HG03575 (cell line): ENCODE measurements at regions not wholly inside any gene's neighbourhood (a gene's known extent, or its start where the extent isn't known, plus 50 kb on each side); places are given as distances from the start of the nearest gene placed in this dataset.
"Not testable (repeated sequence)": the region's sequence is repeated elsewhere in the genome, so short reads cannot be mapped to it uniquely, and the experiment has no call there.

ENCODE experiments used
- ATAC-seq: cut with Tn5 transposase; IDR thresholded peaks from one replicate; pipeline ENCODE4 v1.9.1; 2021; ENCODE audit not compliant: unreplicated experiment, insufficient number of reproducible peaks, low FRiP score; ENCODE audit errors: extremely low read depth

GRCh38 chr4:28233724-28234123 lies 1373.1 kb downstream of the STIM2 start:
- ATAC-seq: no peak

DNA sequence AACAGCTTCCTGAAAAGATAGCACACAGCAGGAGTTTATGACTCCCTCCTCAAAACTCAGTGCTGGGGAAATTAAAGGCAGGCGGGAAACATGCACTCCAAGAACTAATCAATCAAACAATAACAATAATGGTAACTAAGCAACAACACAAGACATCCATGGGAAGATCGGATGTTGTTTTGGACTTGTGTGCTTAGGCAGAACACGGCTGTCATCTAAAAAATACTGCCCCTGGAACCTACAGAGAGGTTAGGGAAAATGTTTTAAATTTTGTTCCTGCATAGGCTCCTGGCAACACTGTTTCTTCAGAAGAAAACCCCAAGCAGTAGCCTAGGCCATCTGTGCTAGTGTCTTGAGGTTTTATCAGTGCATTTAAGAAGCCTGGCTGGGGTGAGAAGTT lies 1378.2 kb downstream of the STIM2 start:
- no peak for ATAC-seq

DNA sequence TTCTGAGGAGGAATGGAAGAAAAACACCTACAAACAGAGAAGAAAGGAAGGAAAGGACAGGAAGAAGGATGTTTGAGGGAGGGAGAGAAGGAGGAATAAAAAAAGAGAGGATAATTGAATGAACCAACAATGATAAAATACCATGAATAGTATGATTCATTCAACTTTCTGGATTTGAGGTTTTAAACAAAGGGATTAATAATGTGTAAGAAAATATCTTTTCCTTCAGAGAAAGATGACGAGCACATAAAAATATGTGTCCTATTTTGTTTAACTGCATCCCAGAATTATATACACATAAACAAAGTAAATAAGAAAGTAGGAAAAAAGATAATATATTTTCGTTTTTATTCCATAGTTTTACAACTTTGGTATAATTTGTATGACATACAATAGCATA lies 1380.4 kb downstream of the STIM2 start:
- no peak for ATAC-seq

- no peak for ATAC-seq
Measured at GRCh38 chr4:28247805-28248204, 1387.2 kb downstream of the STIM2 start.

GRCh38 chr4:28248269-28248668 lies 1387.6 kb downstream of the STIM2 start:
- no peak for ATAC-seq

DNA sequence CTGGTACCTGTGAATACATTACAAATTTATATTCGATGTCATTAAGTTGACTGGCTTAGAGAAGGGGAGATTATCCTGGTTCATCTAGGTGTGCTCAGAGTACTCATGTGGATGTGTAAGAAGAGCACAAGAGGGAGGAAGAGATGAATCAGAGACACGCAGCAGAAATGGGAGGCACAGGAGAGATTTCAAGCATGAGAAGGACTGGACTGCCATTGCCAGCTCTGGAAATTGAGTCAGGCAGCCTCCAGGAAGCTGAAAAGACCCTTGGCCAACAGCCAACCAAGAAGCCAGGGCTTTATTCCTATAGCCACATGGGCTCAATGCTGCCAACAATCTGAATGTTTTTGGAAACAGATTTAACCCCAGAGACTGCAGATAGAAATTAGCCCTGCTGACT lies 1390.0 kb downstream of the STIM2 start:
- no peak for ATAC-seq

- no peak for ATAC-seq
Measured at GRCh38 chr4:28251831-28252230, 1391.2 kb downstream of the STIM2 start.

GRCh38 chr4:28254003-28254402 lies 1393.4 kb downstream of the STIM2 start:
- ATAC-seq: no peak

- ATAC-seq: no peak
Measured at GRCh38 chr4:28256295-28256694, 1395.7 kb downstream of the STIM2 start.

DNA sequence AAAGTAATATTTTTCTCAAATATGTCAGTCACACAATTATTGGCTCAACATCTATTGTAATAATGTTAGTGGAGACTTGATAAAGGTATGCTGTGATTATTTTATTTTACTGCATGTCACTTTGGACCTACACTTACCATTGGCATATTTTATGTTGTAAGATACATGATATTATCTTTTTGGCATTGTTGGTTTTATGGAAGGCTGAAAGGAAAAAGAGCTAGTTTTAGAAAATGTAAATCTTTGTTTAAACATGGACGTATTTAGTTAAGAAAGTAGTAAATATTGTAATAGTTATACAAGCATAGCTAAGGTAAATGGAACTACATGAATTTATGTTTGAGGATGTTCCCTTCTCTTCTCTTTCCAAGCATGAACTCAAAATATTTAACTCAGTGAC lies 1399.3 kb downstream of the STIM2 start:
- ATAC-seq: no peak

GRCh38 chr4:28267166-28267565 lies 1406.5 kb downstream of the STIM2 start:
- ATAC-seq: no peak

DNA sequence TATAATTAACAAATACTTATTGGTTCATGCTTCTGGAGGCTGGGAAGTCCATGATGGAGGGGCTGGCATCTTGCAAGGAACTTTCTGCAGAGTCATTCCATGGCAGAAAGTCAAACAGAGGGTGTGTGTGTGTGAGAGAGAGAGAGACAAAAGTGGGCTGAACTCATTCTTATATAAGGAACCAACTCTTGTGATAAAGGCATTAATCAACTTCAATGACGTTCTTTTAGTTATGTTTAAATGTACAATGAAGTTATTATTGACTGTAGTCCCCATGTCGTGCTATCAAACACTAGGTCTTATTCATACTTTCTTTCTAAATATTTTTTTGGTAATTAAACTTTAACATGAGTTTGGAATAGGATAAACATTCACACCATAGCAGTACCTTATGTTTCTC lies 1408.8 kb downstream of the STIM2 start:
- no peak for ATAC-seq

DNA sequence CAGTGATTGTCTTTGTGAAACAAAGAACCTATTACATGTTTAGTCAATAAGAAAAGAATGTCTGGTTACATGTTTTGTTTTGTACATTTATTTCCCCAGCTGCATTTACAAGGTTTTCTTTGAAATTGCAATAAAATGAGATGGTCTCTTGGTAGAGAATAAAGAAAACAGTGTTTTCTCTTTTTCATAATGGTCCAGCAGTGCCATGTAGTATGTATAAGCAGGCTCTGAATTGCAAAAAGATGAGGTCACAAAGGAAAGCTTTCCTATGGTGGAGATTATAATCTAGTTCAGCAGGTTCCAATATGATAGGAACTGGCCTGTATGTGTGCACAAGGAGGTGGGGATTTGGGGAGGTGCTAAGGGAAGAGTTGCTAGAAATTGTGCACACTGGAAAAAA lies 1417.3 kb downstream of the STIM2 start:
- ATAC-seq: no peak

DNA sequence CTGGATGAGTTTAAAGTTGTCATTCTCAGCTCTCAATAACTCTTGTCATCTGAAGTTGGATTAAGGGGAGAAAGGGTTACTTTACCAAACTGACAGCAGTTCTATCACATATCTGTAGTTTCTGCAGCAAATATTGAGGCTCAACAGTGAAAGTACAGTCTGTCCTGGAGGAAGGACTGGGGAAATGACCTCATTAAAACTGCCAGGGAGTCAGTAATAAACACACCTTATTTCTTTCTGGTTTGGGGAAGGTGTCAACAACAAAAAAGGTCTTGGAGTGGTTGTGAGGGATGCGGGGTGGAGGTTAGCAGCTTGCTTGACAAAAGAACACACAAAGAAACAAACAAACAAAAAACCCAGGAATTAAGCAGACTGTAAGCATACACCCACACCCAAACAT lies 1418.0 kb downstream of the STIM2 start:
- no peak for ATAC-seq

GRCh38 chr4:28279249-28279648 lies 1418.6 kb downstream of the STIM2 start:
- ATAC-seq: no peak

DNA sequence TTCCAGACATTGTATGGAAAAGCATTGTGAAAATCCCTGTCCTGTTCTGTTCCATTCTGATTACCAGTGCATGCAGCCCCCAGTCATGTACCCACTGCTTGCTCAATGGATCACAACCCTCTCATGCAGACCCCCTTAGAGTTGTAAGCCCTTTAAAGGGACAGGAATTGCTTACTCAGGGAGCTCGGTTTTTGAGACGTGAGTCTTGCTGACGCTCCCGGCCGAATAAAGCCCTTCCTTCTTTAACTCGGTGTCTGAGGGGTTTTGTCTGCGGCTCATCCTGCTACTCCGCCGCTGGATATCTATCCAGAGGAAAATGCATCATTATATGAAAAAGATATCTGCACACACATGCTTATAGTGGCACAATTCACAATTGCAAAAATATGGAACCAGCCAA lies 1425.6 kb downstream of the STIM2 start:
- ATAC-seq: not testable (repeated sequence)

DNA sequence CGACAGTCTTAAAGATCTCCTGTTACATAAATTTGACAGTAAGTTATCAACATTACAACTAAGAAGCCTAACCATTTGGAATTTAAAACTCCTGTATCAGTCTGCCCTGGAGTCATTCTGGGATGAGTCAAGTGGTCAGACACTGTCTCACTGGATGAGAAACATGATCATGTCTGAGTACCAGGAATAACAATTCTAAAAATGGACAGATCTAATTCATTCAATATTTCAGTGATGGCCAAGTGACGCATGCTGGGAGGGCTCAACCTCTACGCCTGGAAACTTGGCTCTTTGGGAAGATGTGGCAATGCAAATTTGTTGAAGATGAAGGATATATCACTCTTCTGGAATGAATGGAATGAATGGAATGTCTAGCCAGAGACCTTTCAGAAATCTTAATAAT lies 1427.2 kb downstream of the STIM2 start:
- no peak for ATAC-seq

DNA sequence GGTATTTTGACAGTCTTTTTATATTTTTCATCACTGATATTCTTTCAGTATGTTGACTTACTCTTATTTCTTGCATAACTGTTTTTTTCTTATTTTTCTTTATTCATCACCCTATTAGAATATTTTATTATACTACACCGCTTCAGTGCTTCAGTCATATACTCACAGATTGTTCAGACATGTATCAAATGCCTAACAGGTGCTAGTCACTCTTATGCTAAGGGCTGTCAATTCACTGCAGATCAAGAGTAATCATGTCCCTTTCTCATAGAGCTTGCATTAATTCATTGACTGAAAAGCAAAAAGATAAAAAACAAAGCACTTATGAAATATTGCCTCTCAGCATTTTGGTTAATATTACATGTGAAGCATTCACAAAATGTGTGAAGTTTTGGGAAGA lies 1435.6 kb downstream of the STIM2 start:
- ATAC-seq: no peak

GRCh38 chr4:28310926-28311325 lies 1450.3 kb downstream of the STIM2 start:
- ATAC-seq: no peak

DNA sequence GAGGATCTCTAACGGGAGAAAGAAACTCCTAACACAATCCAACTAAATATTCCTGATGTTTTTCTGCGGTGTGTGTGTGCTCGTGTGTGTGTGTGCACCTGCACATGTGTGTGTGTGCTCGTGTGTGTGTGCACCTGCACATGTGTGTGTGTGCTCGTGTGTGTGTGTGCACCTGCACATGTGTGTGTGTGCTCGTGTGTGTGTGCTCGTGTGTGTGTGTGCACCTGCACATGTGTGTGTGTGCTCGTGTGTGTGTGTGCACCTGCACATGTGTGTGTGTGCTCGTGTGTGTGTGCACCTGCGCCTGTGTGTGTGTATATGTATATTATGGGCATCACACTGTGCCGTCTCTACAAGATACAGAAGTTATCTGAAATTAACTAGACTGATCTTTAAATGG lies 1451.9 kb downstream of the STIM2 start:
- ATAC-seq: not testable (repeated sequence)

DNA sequence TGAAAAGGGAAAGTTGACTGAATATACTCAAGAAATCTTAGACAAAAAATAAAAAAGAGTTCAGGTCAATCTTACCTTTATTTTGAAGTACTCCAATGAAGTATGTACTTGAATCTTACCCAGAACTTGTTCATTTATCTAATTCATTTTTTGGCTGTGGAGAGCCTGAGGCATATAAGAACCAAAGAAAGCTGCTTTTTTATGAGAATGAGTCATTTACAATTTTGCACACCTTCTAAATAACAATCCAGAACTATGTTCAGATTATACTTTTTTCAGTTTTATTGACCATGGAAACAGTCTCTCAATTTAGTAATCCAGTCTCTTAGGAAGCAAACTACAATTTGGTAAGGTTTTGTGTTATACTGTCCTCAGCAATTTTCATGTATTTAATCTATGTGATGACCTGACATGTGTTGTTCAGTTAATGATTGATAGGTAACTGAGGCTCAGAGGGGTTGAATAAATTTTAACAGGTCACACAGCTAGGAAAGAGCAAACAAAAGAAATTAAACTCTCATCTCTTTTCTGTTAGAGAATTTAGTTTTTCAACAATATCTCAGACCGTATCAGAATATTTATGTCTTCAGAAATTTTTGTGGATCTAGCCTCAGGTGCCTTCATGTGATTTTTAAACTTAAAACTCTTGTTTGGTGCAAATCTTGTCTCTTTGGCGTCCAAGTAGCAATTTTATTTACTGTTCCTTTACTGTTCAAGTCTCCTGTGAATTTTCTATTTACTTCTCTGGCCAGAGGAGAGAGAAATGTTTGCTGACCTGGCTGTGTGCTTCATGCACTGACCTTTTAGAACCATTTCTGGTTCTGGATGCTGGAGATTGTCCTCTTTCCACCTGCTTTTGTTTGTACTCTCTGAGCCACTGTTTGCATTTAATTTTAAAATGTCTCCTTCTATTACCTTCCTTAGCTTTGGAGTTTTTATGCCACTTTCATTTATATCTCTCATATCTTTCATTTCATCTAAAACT lies 1453.4 kb downstream of the STIM2 start:
- ATAC-seq: no peak
